ENCODE measurements at regions not wholly inside any gene's neighbourhood (a gene's known extent, or its start where the extent isn't known, plus 50 kb on each side); places are given as distances from the start of the nearest gene placed in this dataset.

- no peak for DNase-seq (ENCODE audit: low read depth)
These were observed 242.6 kb downstream of the ANKRD50 start for GRCh38 chr4:124469981-124470380.

- no peak for DNase-seq (ENCODE audit: low read depth)
These were observed 234.1 kb downstream of the ANKRD50 start for GRCh38 chr4:124478470-124478869.

- no peak for DNase-seq (ENCODE audit: low read depth)
These were observed 232.5 kb downstream of the ANKRD50 start for GRCh38 chr4:124480061-124480460.

GRCh38 chr4:124481123-124481522 is 231.4 kb downstream of the ANKRD50 start:
- no peak for DNase-seq (ENCODE audit: low read depth)

GRCh38 chr4:124483048-124483906 is 229.3 kb downstream of the ANKRD50 start:
- DNase-seq (ENCODE audit: low read depth): no peak

- no peak for DNase-seq (ENCODE audit: low read depth)
These were observed 228.5 kb downstream of the ANKRD50 start for GRCh38 chr4:124484008-124484407.

- DNase-seq (ENCODE audit: low read depth): no peak
These were observed 227.6 kb downstream of the ANKRD50 start for GRCh38 chr4:124484940-124485339.

- no peak for DNase-seq (ENCODE audit: low read depth)
These were observed 226.1 kb downstream of the ANKRD50 start for GRCh38 chr4:124486423-124486822.

- DNase-seq (ENCODE audit: low read depth): no peak
These were observed 224.9 kb downstream of the ANKRD50 start for GRCh38 chr4:124487651-124488050.

GRCh38 chr4:124491361-124492145 is 221.0 kb downstream of the ANKRD50 start:
- DNase-seq (ENCODE audit: low read depth): no peak

- DNase-seq (ENCODE audit: low read depth): no peak
These were observed 213.3 kb downstream of the ANKRD50 start for GRCh38 chr4:124499261-124499660.

- DNase-seq (ENCODE audit: low read depth): no peak
These were observed 211.0 kb downstream of the ANKRD50 start for GRCh38 chr4:124501576-124501975.

GRCh38 chr4:124504431-124504830 is 208.1 kb downstream of the ANKRD50 start:
- no peak for DNase-seq (ENCODE audit: low read depth)

- no peak for DNase-seq (ENCODE audit: low read depth)
These were observed 207.3 kb downstream of the ANKRD50 start for GRCh38 chr4:124505211-124505610.

- no peak for DNase-seq (ENCODE audit: low read depth)
These were observed 203.4 kb downstream of the ANKRD50 start for GRCh38 chr4:124509151-124509550.

GRCh38 chr4:124514588-124514987 is 197.9 kb downstream of the ANKRD50 start:
- DNase-seq (ENCODE audit: low read depth): no peak

GRCh38 chr4:124515591-124515990 is 196.9 kb downstream of the ANKRD50 start:
- no peak for DNase-seq (ENCODE audit: low read depth)

- DNase-seq (ENCODE audit: low read depth): no peak
These were observed 193.3 kb downstream of the ANKRD50 start for GRCh38 chr4:124519196-124519595.

GRCh38 chr4:124523816-124524215 is 188.7 kb downstream of the ANKRD50 start:
- no peak for DNase-seq (ENCODE audit: low read depth)

- no peak for DNase-seq (ENCODE audit: low read depth)
These were observed 187.0 kb downstream of the ANKRD50 start for GRCh38 chr4:124525524-124525923.

- no peak for DNase-seq (ENCODE audit: low read depth)
These were observed 186.2 kb downstream of the ANKRD50 start for GRCh38 chr4:124526331-124526730.

GRCh38 chr4:124526769-124527168 is 185.8 kb downstream of the ANKRD50 start:
- no peak for DNase-seq (ENCODE audit: low read depth)

- DNase-seq (ENCODE audit: low read depth): no peak
These were observed 185.2 kb downstream of the ANKRD50 start for GRCh38 chr4:124527364-124527763.
